Lung (tissue), 11 donors: ENCODE measurements at regions not wholly inside any gene's neighbourhood (a gene's known extent, or its start where the extent isn't known, plus 50 kb on each side); places are given as distances from the start of the nearest gene placed in this dataset.

Experiments used
- ATAC-seq: fragments of 200-7000 bp; cut with Tn5 transposase; one replicate; pipeline ENCODE4 v1.9.1; 2020; ENCODE audit warnings: moderate number of reproducible peaks; ENCODE audit not compliant: insufficient read depth, low FRiP score
- DNase-seq, 3 donors: peaks; one replicate each; pipeline ENCODE4 v3.0.0-alpha.2; 2013 to 2017
- H3K27ac ChIP-seq, 2 donors: one replicate each; pipeline ENCODE4 v1.5.1; 2013; ENCODE audit warnings: mild to moderate bottlenecking in 2 of 2, moderate library complexity in 2 of 2, control low read depth in 1 of 2, inconsistent platforms in 1 of 2, low read depth in 1 of 2, low read length in 1 of 2
- H3K27me3 ChIP-seq, 3 donors: one replicate each; pipeline ENCODE4 v1.5.1; 2013; ENCODE audit warnings: low read length in 2 of 3; ENCODE audit not compliant: control insufficient read depth in 3 of 3, insufficient read depth in 3 of 3
- H3K36me3 ChIP-seq, 4 donors: one replicate each; pipeline ENCODE4 v1.5.1; 2013; ENCODE audit warnings: low read length in 4 of 4, mild to moderate bottlenecking in 1 of 4, moderate library complexity in 1 of 4; ENCODE audit not compliant: control insufficient read depth in 4 of 4, insufficient read depth in 4 of 4
- H3K4me1 ChIP-seq, 5 donors: one replicate each; pipeline ENCODE4 v1.5.1; 2013; ENCODE audit warnings: low read length in 5 of 5, mild to moderate bottlenecking in 2 of 5, moderate library complexity in 1 of 5; ENCODE audit not compliant: control insufficient read depth in 5 of 5, insufficient read depth in 5 of 5
- H3K4me3 ChIP-seq: one replicate; pipeline ENCODE4 v1.5.1; 2013; ENCODE audit warnings: mild to moderate bottlenecking, control low read depth, moderate library complexity
- H3K9ac ChIP-seq, 2 donors: one replicate each; pipeline ENCODE4 v1.5.1; 2013; ENCODE audit warnings: low read length in 2 of 2, control low read depth in 1 of 2; ENCODE audit not compliant: insufficient read depth in 1 of 2
- H3K9me3 ChIP-seq, 4 donors: one replicate each; pipeline ENCODE4 v1.5.1; 2013; ENCODE audit warnings: low read length in 3 of 4, mild to moderate bottlenecking in 1 of 4, moderate library complexity in 1 of 4; ENCODE audit not compliant: control insufficient read depth in 4 of 4, insufficient read depth in 3 of 4
- WGBS, 2 donors: extraction: QIAGEN DNeasy Blood & Tissue Kit; methylation state at CpG; one replicate each; pipeline ENCODE4 v1.1.7; 2013; 5-methylcytosine and 5-hydroxymethylcytosine counted together
- TF ChIP-seq, protein P1 (sequence below): IDR thresholded peaks from 2 replicates; pipeline ENCODE4 v1.5.1; 2012; ENCODE audit warnings: mild to moderate bottlenecking; ENCODE audit errors: control extremely low read depth, extremely low read depth
- donor health status: control.
- donor health status: control.
- donor health status: Bipolar disorder and iron deficiency.
- donor health status: healthy.
- donor health status: DM: yes; HTN: yes; CAD: no.

DNA sequence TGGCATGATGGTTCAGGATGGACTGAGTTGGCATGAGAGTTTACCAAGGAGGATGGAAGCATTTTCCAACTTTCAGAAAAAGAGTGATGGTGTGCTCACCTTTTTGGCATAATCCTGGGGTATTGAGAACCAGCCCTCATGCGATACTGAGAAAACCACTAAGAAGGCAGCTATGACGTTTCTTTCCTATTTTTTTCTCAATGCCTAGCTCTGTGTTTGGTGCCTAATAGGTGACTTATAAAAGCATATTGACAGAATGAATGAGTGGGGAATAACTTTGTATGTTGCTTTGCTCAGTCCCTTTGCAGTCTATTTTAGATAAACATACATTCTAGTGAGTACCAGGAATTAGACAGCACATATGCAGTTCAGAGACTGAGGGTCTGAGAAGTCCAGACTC, 816.3 kb downstream of the DHX35 start:
- TF ChIP-seq, protein P1, sequence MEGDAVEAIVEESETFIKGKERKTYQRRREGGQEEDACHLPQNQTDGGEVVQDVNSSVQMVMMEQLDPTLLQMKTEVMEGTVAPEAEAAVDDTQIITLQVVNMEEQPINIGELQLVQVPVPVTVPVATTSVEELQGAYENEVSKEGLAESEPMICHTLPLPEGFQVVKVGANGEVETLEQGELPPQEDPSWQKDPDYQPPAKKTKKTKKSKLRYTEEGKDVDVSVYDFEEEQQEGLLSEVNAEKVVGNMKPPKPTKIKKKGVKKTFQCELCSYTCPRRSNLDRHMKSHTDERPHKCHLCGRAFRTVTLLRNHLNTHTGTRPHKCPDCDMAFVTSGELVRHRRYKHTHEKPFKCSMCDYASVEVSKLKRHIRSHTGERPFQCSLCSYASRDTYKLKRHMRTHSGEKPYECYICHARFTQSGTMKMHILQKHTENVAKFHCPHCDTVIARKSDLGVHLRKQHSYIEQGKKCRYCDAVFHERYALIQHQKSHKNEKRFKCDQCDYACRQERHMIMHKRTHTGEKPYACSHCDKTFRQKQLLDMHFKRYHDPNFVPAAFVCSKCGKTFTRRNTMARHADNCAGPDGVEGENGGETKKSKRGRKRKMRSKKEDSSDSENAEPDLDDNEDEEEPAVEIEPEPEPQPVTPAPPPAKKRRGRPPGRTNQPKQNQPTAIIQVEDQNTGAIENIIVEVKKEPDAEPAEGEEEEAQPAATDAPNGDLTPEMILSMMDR: no peak
- Histone ChIP-seq H3K9me3 (peaks cover 0 to 4% (median 0%) of the 10 kb centered on the region in 4 donors), H3K27ac (no peak overlapping the region), H3K4me1 (peaks cover 0 to 6% (median 0%) of the 10 kb centered on the region in 5 donors), H3K27me3 (no peaks in the 10 kb centered on the region), H3K4me3 (no peak overlapping the region), H3K36me3 (no peaks in the 10 kb centered on the region), H3K9ac (no peak overlapping the region)
- ATAC-seq: no peak
- WGBS, 2 donors: 79 to 86% methylated on average over 2 of the region's 2 CpGs
- no peak for DNase-seq

DNA sequence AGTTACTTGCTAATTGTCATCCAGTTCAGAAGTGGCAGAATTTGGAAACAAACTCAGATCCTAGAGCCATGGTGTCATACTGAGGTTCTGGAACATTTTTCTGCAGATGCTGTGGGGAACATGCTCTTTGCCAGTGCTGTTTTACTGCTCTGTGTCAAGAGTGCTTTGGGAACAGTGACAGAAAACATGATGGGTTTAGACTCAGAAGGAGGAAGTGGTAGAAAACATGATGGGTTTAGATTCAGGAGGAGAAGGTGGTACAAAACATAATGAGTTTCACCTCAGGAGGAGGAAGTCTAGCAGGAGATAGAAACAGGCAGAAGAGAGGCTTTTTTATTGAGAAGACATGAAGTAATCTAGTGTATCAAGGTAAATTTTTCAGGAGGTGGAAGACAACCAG, 815.5 kb downstream of the DHX35 start:
- ATAC-seq: no peak

DNA sequence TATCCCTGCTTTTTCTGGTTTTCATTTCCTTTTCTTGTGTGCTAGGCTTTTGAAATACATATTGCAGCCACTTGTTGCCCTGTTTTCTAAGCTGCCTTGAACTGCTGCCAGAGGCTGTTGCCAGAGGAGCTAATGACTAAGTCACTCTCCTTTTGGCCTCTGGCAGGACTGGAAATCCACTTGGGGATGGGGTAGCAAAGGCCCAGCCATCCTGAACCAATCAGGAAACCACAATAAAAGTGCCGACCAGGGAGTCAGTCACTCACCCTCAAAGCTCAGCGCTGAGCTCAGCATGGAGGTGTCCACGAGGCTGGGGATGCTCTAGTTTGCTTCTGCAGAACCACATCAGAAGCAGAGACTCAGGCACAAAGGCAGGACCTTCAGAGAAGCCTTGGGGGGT, 813.0 kb downstream of the DHX35 start:
- H3K27me3 ChIP-seq: no peaks in the 10 kb centered on the region
- H3K9me3 ChIP-seq: peaks cover 0 to 3% (median 0%) of the 10 kb centered on the region in 4 donors
- no peak overlapping the region for H3K27ac ChIP-seq
- ATAC-seq (no peak), DNase-seq (peak; percentile 37 to 73 (median 60))
- no peak overlapping the region for H3K4me3 ChIP-seq
- TF ChIP-seq, protein P1: no peak
- no peak overlapping the region for H3K9ac ChIP-seq
- peaks cover 0 to 6% (median 0%) of the 10 kb centered on the region in 5 donors for H3K4me1 ChIP-seq
- no peaks in the 10 kb centered on the region for H3K36me3 ChIP-seq
- WGBS, 2 donors: 52 to 59% methylated on average over 3 of the region's 3 CpGs

More for the DNA sequence above, 815.5 kb downstream of the DHX35 start:
- DNase-seq: no peak
- Histone ChIP-seq H3K4me3 (no peak overlapping the region), H3K27me3 (no peaks in the 10 kb centered on the region), H3K9me3 (peaks cover 0 to 3% (median 0%) of the 10 kb centered on the region in 4 donors), H3K9ac (no peak overlapping the region), H3K4me1 (peaks cover 0 to 6% (median 0%) of the 10 kb centered on the region in 5 donors), H3K27ac (no peak overlapping the region), H3K36me3 (no peaks in the 10 kb centered on the region)
- TF ChIP-seq, protein P1: no peak

DNA sequence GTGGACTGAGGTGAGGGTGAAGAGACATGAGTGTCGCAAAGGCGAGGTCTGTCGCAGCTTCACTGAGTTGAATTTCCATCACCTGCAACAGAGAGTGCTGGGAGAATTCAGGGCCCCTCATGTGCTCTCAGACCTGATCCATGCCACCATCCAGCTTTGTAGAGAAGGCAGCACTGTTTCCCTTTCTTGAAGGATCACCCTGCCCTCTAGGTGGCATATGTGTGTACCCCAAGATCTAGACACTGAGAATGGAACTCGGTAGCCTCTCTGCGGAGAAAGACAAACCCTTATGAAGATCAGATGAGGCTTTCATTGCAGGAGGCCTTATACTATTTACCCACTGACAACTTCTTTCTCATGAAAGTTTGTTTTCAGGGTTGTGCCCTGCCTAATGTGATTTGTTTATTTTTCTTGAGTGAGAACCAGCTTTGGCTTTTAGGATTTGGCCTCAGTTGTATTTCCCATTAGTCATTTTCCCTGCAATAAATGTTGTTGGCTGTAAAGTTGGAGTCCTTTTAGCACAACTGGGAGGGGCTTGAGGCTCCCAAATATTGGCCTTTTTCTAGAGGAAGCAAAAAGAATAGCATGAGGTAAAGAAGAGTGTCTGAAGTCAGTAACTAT, 811.3 kb downstream of the DHX35 start:
- DNase-seq: peak in 2 of 3 donors; percentile 22 to 30
- H3K4me3 ChIP-seq: no peak overlapping the region
- peaks cover 0 to 6% (median 0%) of the 10 kb centered on the region in 5 donors for H3K4me1 ChIP-seq
- no peak overlapping the region for H3K9ac ChIP-seq
- 90 to 91% methylated on average over 5 of the region's 5 CpGs for WGBS, 2 donors
- H3K9me3 ChIP-seq: peaks cover 0 to 3% (median 0%) of the 10 kb centered on the region in 4 donors
- no peaks in the 10 kb centered on the region for H3K36me3 ChIP-seq
- TF ChIP-seq, protein P1: no peak
- H3K27ac ChIP-seq: no peak overlapping the region
- H3K27me3 ChIP-seq: no peaks in the 10 kb centered on the region
- ATAC-seq: no peak
